HG03196 (cell line): ENCODE measurements at regions not wholly inside any gene's neighbourhood (a gene's known extent, or its start where the extent isn't known, plus 50 kb on each side); places are given as distances from the start of the nearest gene placed in this dataset.

Experiments used
- ATAC-seq: cut with Tn5 transposase; IDR thresholded peaks from one replicate; pipeline ENCODE4 v1.9.1; 2021; ENCODE audit not compliant: unreplicated experiment

GRCh38 chrX:20437683-20438082, 171.0 kb upstream of the RPS6KA3 start:
- peak; percentile 48 for ATAC-seq

DNA sequence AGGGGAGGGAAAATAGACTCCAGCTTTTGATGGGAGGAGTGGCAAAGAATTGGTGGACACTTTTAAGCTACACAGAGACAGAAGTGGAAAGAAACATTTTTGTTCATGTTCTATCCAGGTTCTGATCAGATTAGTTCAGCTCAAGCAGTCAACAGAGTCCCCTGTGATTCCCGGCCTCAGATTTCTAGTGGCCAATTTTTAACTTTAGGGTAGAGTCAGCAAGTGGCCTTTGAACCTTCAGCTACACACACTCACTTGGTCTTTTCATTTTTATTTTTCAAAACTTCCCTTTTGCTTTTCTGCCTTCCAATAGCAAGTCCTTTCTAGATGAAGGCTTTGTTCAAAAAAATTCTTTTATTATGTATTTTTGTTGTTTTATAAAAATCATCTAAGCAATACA, 169.2 kb upstream of the RPS6KA3 start:
- no peak for ATAC-seq

DNA sequence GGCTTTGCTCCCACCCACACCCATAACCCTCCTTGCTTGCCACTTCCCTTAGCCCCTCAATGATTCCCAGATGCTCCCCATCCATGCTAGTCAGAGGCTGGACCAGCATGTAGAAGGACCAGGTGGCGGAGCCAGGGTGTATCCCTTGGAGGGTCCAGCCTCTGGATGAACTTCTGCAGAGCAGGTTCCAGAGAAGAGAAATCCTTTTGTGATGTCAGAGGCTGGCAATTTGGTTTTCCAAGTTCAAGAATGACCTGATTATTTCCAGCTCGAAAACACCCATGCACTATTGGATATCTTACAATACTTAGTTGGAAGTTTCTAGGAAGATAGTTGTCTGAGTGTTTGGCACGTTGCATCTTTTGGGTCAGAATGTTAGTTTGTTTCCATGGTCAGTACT, 168.3 kb upstream of the RPS6KA3 start:
- ATAC-seq = no peak

GRCh38 chrX:20433388-20433775, 166.7 kb upstream of the RPS6KA3 start:
- ATAC-seq = no peak

- ATAC-seq = no peak
These were observed 166.2 kb upstream of the RPS6KA3 start for GRCh38 chrX:20432746-20433387.

DNA sequence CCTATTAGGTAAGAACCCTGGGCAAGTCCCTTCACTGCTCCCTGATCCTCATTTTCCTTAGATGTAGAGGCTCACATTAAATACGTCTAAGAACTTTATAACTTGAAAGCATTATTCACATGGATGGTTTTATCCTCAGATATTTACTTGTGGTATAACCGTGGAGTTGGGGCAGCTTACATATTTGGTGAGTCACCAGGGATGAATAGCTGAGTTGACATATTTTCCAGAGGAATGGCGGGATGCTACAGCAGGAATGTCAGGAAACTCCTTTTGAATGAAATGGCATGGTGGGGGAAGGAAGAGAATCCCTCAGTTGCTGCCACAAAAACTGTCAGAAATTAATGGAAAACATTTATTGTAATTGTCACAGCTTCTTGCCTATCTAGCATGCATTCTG, 165.3 kb upstream of the RPS6KA3 start:
- no peak for ATAC-seq

DNA sequence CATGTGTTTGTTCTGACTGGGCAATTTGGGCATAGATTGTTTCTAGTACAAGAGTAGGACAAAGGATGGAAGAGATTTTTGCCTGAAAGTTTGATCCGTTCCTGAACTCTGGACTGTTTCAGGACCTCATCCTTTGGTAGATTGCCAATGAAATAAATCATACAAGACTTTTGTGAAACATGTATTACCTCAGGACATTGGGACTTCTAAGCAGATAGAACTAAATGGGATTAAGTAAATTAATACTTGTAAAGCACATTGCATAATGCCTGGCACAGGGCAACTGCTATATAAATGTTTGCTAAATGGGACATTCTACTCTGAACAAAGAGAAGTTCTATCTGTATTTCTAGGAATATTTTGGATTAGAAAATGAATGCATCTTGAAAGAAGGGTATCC, 164.8 kb upstream of the RPS6KA3 start:
- ATAC-seq = no peak

- ATAC-seq = no peak
These were observed 160.6 kb upstream of the RPS6KA3 start for GRCh38 chrX:20427173-20427770.

GRCh38 chrX:20421697-20422096, 155.0 kb upstream of the RPS6KA3 start:
- no peak for ATAC-seq

GRCh38 chrX:20421275-20421674, 154.6 kb upstream of the RPS6KA3 start:
- no peak for ATAC-seq

GRCh38 chrX:20420058-20420457, 153.3 kb upstream of the RPS6KA3 start:
- ATAC-seq = no peak

DNA sequence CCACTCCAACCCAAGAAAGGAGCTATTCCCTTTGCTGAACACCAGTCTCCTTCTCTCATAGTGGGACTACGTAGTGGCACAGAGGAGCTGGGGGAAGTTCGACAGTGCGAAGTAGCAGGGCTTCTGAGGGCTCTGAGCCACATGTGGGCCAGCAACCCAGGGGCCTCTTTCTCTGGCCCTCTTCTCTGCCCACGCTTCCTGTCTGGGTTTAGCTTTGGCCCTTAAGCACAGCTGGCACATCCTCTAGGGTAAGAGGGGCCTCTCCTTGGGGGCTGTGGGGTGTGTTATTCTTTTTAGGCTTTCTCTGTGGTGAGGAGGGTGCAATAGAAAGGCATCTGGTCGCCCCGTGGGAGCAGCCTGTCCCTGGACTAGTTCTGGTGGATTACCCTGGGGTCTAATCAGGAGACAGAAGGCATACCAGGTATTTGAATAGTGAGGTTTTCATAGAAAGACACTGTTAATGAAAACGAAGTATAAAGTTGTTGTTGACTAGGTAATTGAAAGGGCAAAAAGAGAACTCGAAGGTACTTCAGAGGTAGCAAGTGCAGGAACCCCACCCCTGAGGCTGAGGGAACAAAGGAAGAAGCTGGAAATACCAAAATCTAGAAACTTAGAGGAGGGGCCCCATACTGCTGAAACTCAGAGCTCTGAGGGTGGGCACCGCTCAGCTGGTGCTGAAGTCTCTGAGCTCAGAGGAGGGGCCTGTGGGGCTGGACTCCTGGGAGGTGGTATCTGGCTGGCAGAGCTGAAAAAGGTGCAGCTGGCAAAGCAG, 151.9 kb upstream of the RPS6KA3 start:
- ATAC-seq = peak; percentile 88

GRCh38 chrX:20414762-20415445, 148.2 kb upstream of the RPS6KA3 start:
- ATAC-seq = no peak

- no peak for ATAC-seq
These were observed 147.4 kb upstream of the RPS6KA3 start for GRCh38 chrX:20414066-20414465.

- peak; percentile 69 for ATAC-seq
These were observed 146.3 kb upstream of the RPS6KA3 start for GRCh38 chrX:20412871-20413486.

GRCh38 chrX:20410540-20410939, 143.8 kb upstream of the RPS6KA3 start:
- no peak for ATAC-seq

DNA sequence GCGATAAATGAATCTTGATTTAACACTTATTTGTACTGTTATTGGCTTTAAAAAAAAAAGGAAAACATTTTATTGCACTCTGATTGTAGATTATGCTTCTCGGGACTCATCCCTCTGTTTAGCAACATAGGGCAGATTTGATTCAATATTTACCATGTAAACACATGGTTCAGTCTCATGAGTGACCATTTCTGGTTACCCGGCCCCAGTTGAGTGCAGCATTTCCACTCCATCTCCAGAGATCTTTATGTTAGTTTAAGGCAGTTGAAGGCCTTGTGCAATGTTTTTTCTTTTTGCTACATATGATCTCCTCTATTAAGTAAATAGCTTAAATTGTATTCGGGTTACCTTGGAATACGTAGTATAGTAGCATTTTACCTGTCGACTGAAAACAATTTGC, 143.3 kb upstream of the RPS6KA3 start:
- no peak for ATAC-seq

DNA sequence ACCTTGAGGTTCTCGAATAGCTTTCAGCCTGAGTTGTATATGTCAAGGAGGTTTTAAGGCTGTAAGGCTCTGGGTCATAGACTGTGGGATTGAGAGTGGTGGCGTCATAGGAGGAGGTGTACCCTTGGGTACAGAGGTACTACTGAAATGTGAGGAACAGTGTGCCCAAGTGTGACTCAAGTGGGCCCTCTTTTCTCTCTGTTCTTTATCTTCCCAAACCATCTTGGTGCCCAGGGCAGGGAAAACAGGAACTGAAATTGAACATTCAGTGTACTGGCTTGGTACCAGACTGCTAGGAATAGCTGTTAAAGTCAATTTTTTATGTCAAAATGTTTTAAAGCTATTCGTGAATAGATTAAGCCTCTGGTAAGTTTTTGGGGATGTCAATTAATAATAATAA, 136.2 kb upstream of the RPS6KA3 start:
- ATAC-seq = no peak

GRCh38 chrX:20399728-20400414, 133.2 kb upstream of the RPS6KA3 start:
- ATAC-seq = no peak

- no peak for ATAC-seq
These were observed 130.9 kb upstream of the RPS6KA3 start for GRCh38 chrX:20397587-20397986.

- no peak for ATAC-seq
These were observed 127.7 kb upstream of the RPS6KA3 start for GRCh38 chrX:20394451-20394850.
